Uterus (tissue), 2 donors: ENCODE measurements at regions not wholly inside any gene's neighbourhood (a gene's known extent, or its start where the extent isn't known, plus 50 kb on each side); places are given as distances from the start of the nearest gene placed in this dataset.

ENCODE experiments used
- CTCF ChIP-seq, 4 experiments: fragments of 200-600 bp in 2 of 4; fragments of 450-650 bp in 2 of 4; sonication (generic) in 2 of 4; IDR thresholded peaks; one replicate each; pipeline ENCODE4 v1.5.1; 2016 to 2019; ENCODE audit warnings: antibody characterized with exemption in 4 of 4, mild to moderate bottlenecking in 2 of 4, moderate library complexity in 1 of 4
- POLR2A ChIP-seq, 2 donors: fragments of 450-650 bp; IDR thresholded peaks; one replicate each; pipeline ENCODE4 v1.6.1; 2016; ENCODE audit warnings: antibody characterized with exemption in 2 of 2, mild to moderate bottlenecking in 1 of 2, moderate library complexity in 1 of 2

DNA sequence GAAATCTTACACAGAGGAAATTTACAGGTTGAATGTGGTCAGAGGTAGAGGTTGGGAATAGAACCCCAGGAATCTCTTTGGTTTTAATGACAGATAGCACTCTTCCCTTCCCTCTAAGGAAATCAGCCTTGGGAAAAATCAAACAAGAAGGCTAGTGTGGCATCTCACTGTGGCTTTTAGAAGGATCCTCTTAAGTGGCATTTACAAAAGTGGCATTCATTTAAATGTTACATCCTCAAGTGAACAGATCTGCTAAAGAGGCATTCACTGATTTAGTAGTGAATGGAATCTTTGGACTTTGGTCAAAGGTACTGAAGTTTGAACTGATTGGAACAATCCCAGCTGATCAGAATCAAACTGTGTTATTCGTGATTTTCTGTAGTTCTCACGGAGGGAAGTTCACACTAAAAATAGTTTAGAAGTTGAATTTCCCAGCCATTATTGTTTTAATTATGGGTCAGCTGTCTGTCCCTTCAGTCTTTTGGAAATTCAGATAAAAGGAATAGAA is 136.5 kb upstream of the FN1 start:
- no peak for TF ChIP-seq CTCF (IDR thresholded peaks at IDR 0.05)
- TF ChIP-seq POLR2A (IDR thresholded peaks at IDR 0.05): no peak
